Mesenchymal stem cell (in vitro differentiated cells and primary cell): ENCODE measurements at regions not wholly inside any gene's neighbourhood (a gene's known extent, or its start where the extent isn't known, plus 50 kb on each side); places are given as distances from the start of the nearest gene placed in this dataset.

Experiments used
- DNase-seq: peaks from one replicate; pipeline ENCODE4 v3.0.0-alpha.2; 2013
- H2AFZ ChIP-seq: one replicate; pipeline ENCODE4 v1.6.1; 2013; ENCODE audit warnings: low read depth, mild to moderate bottlenecking, control low read depth, inconsistent platforms, low read length, moderate library complexity
- H2AK5ac ChIP-seq: 2 replicates; pipeline ENCODE4 v1.6.1; 2013; ENCODE audit warnings: low read length, moderate library complexity, mild to moderate bottlenecking, inconsistent platforms; ENCODE audit not compliant: severe bottlenecking
- H2BK120ac ChIP-seq: one replicate; pipeline ENCODE4 v1.6.1; 2013; ENCODE audit warnings: low read depth, mild to moderate bottlenecking, inconsistent platforms, low read length, moderate library complexity
- H2BK12ac ChIP-seq, 2 experiments: one replicate each; pipeline ENCODE4 v1.6.1; 2013; ENCODE audit warnings: inconsistent platforms in 2 of 2, low read length in 2 of 2, mild to moderate bottlenecking in 2 of 2, moderate library complexity in 2 of 2, control low read depth in 1 of 2
- H2BK15ac ChIP-seq: one replicate; pipeline ENCODE4 v1.6.1; 2013; ENCODE audit warnings: mild to moderate bottlenecking, low read depth, inconsistent platforms; ENCODE audit not compliant: poor library complexity, severe bottlenecking
- H2BK5ac ChIP-seq: 2 replicates; pipeline ENCODE4 v1.6.1; 2013; ENCODE audit warnings: low read depth, mild to moderate bottlenecking, low read length, control low read depth, inconsistent platforms; ENCODE audit not compliant: poor library complexity, severe bottlenecking
- H3K14ac ChIP-seq, 2 experiments: one replicate each; pipeline ENCODE4 v1.6.1; 2013; ENCODE audit warnings: inconsistent platforms in 2 of 2, low read length in 2 of 2, control low read depth in 1 of 2, mild to moderate bottlenecking in 1 of 2, moderate library complexity in 1 of 2
- H3K18ac ChIP-seq, 2 experiments: one replicate each; pipeline ENCODE4 v1.6.1; 2013; ENCODE audit warnings: inconsistent platforms in 2 of 2, low read length in 2 of 2, control low read depth in 1 of 2, low read depth in 1 of 2, mild to moderate bottlenecking in 1 of 2
- H3K23ac ChIP-seq, 2 experiments: one replicate each; pipeline ENCODE4 v1.6.1; 2013; ENCODE audit warnings: inconsistent platforms in 2 of 2, low read length in 2 of 2, mild to moderate bottlenecking in 2 of 2, moderate library complexity in 2 of 2, control low read depth in 1 of 2
- H3K27ac ChIP-seq: 2 replicates; pipeline ENCODE4 v1.5.1; 2013; ENCODE audit warnings: mild to moderate bottlenecking, moderate library complexity, low read length, control low read depth, inconsistent platforms; ENCODE audit not compliant: poor library complexity, severe bottlenecking
- H3K27me3 ChIP-seq, 2 experiments: 2 replicates each; pipeline versions ENCODE4 v1.6.1 to v1.7.0; 2013; ENCODE audit warnings: low read length in 2 of 2, mild to moderate bottlenecking in 2 of 2, moderate library complexity in 2 of 2, control low read depth in 1 of 2, inconsistent platforms in 1 of 2; ENCODE audit not compliant: control insufficient read depth in 1 of 2, insufficient read depth in 1 of 2
- H3K36me3 ChIP-seq, 2 experiments: 2 replicates each; pipeline versions ENCODE4 v1.6.1 to v1.7.0; 2013; ENCODE audit warnings: low read length in 2 of 2, control low read depth in 1 of 2, inconsistent platforms in 1 of 2, low read depth in 1 of 2, mild to moderate bottlenecking in 1 of 2; ENCODE audit not compliant: insufficient read depth in 2 of 2, control insufficient read depth in 1 of 2
- H3K4ac ChIP-seq, 2 experiments: one replicate each; pipeline ENCODE4 v1.6.1; 2013; ENCODE audit warnings: inconsistent platforms in 2 of 2, low read length in 2 of 2, mild to moderate bottlenecking in 2 of 2, moderate library complexity in 2 of 2, control low read depth in 1 of 2, low read depth in 1 of 2
- H3K4me1 ChIP-seq: 2 replicates; pipeline ENCODE4 v1.6.1; 2013; ENCODE audit warnings: low read depth, low read length, control low read depth; ENCODE audit not compliant: control insufficient read depth, insufficient read depth
- H3K4me2 ChIP-seq: 2 replicates; pipeline ENCODE4 v1.6.1; 2013; ENCODE audit warnings: low read length, mild to moderate bottlenecking, inconsistent platforms; ENCODE audit not compliant: poor library complexity, severe bottlenecking
- H3K4me3 ChIP-seq, 2 experiments: 2 replicates each; pipeline versions ENCODE4 v1.5.1 to v1.7.0; 2013; ENCODE audit warnings: low read length in 2 of 2, mild to moderate bottlenecking in 2 of 2, control low read depth in 1 of 2, low read depth in 1 of 2; ENCODE audit not compliant: insufficient read depth in 1 of 2
- H3K79me1 ChIP-seq: replicated peaks from 2 replicates; pipeline ENCODE4 v1.6.1; 2013; ENCODE audit warnings: mild to moderate bottlenecking, control low read depth, low read length, inconsistent platforms; ENCODE audit not compliant: poor library complexity, severe bottlenecking
- H3K9ac ChIP-seq: 2 replicates; pipeline ENCODE4 v1.7.0; 2013; ENCODE audit warnings: mild to moderate bottlenecking, low read length, moderate library complexity
- H3K9me3 ChIP-seq: 2 replicates; pipeline ENCODE4 v1.7.0; 2013; ENCODE audit warnings: mild to moderate bottlenecking, low read length; ENCODE audit not compliant: control insufficient read depth
- H4K8ac ChIP-seq: one replicate; pipeline ENCODE4 v1.6.1; 2013; ENCODE audit warnings: inconsistent platforms, mild to moderate bottlenecking, low read length, moderate library complexity
- H4K91ac ChIP-seq: one replicate; pipeline ENCODE4 v1.6.1; 2013; ENCODE audit warnings: mild to moderate bottlenecking, low read length, inconsistent platforms
- WGBS: methylation state at CpG from one replicate; pipeline ENCODE4 v1.1.7; 2013; ENCODE audit warnings: mixed read lengths; 5-methylcytosine and 5-hydroxymethylcytosine counted together

DNA sequence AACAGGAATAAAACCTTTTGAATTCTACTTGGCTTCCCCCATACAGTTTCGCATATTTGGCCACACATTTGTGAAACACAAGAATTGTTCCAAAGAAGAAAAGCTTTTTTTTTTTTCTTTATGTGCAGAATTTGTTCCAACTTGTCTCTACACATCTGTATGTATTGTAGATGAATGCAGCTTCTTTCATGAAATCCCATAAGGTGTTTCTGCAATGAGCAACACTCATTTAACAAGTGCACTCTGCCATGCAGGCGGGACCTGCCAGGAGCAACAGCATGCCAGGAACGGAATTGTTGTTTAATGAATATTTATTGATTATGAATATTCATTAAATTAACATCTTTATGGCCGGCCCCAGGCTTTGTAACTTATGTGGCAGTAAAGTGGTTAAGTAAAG, 1075.0 kb downstream of the TTLL7 start:
- no peak overlapping the region for H3K18ac ChIP-seq
- H3K9ac ChIP-seq: no peak overlapping the region
- DNase-seq: no peak
- H2AK5ac ChIP-seq: no peak overlapping the region
- H3K4me1 ChIP-seq: no peaks in the 10 kb centered on the region
- H2BK15ac ChIP-seq: no peak overlapping the region
- H3K4me2 ChIP-seq: no peak overlapping the region
- no peak overlapping the region for H3K23ac ChIP-seq
- H2AFZ ChIP-seq: no peak overlapping the region
- no peak overlapping the region for H2BK12ac ChIP-seq
- H3K4ac ChIP-seq: no peak overlapping the region
- H3K27me3 ChIP-seq: no peaks in the 10 kb centered on the region
- H3K4me3 ChIP-seq: no peak overlapping the region
- H3K79me1 ChIP-seq: no peaks in the 10 kb centered on the region
- no peak overlapping the region for H2BK5ac ChIP-seq
- 100% methylated on average over 1 of the region's 4 CpGs for WGBS
- H3K27ac ChIP-seq: no peak overlapping the region
- H4K8ac ChIP-seq: no peak overlapping the region
- no peak overlapping the region for H3K14ac ChIP-seq
- H2BK120ac ChIP-seq: no peak overlapping the region
- H3K9me3 ChIP-seq: no peaks in the 10 kb centered on the region
- no peaks in the 10 kb centered on the region for H3K36me3 ChIP-seq
- no peak overlapping the region for H4K91ac ChIP-seq

GRCh38 chr1:82921759-82922158, 1077.2 kb downstream of the TTLL7 start:
- Histone ChIP-seq H2BK15ac (no peak overlapping the region), H3K4me3 (no peak overlapping the region), H3K14ac (no peak overlapping the region), H3K9me3 (no peaks in the 10 kb centered on the region), H2BK5ac (no peak overlapping the region), H3K4ac (no peak overlapping the region), H2AFZ (no peak overlapping the region), H3K4me2 (no peak overlapping the region), H3K4me1 (no peaks in the 10 kb centered on the region), H3K36me3 (no peaks in the 10 kb centered on the region), H2AK5ac (no peak overlapping the region), H3K27ac (no peak overlapping the region), H3K23ac (no peak overlapping the region), H3K9ac (no peak overlapping the region), H2BK120ac (no peak overlapping the region), H4K91ac (no peak overlapping the region), H3K79me1 (no peaks in the 10 kb centered on the region), H3K27me3 (no peaks in the 10 kb centered on the region), H2BK12ac (no peak overlapping the region), H3K18ac (no peak overlapping the region), H4K8ac (no peak overlapping the region)
- no peak for DNase-seq
- WGBS: 100% methylated on average over 2 of the region's 4 CpGs

DNA sequence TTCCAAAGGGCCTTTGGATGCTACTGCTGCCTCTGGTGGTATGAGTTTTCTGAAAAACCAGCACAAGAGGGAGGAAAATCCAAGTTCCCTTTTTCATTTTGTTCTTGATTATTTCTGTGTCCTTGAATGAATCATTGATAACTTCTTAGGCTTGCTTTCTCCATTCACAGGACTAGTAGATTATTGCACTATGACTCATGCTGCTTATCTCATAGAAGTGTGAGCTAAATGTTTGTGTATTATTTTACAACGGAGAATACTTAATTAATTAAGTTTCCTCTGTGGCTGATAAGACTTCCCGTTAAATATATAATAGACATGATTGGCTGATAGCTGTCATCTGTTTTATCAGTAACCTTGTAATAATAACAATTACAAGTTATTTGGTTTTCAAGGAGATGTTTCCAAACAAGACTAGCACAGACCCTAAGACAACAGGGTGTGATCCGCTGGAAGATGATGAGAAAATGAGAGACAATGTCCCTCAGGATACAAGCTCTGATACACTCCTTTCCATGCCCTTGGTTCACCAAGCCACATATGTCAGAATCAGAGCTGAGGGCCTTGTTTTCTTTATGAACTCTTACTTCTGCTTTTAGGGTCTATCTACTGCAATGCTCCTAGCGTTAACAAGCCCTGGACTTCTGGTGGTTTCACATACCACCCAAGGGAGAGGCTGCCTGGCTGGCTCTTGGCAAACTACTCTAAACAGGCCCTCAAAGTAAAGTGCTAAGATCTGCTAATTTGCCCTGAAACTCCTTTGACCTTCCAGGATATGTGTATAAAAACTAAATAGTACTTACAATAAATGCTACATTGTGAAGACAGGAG, 1078.3 kb downstream of the TTLL7 start:
- no peak overlapping the region for H3K27ac ChIP-seq
- H2BK15ac ChIP-seq: no peak overlapping the region
- no peak overlapping the region for H3K4me3 ChIP-seq
- H2BK12ac ChIP-seq: peak overlapping the region; percentile 32 to 77
- DNase-seq: peak; percentile 64
- H2BK5ac ChIP-seq: no peak overlapping the region
- H3K23ac ChIP-seq: no peak overlapping the region
- peak overlapping the region; percentile 67 for H4K8ac ChIP-seq
- no peak overlapping the region for H2AK5ac ChIP-seq
- no peak overlapping the region for H3K9ac ChIP-seq
- H3K9me3 ChIP-seq: no peaks in the 10 kb centered on the region
- H3K4me2 ChIP-seq: no peak overlapping the region
- peak overlapping the region; percentile 24 to 66 for H3K18ac ChIP-seq
- no peak overlapping the region for H2AFZ ChIP-seq
- no peak overlapping the region for H4K91ac ChIP-seq
- WGBS: 77% methylated on average over 2 of the region's 4 CpGs
- H3K4ac ChIP-seq: peak overlapping the region in 1 of 2 experiments; percentile 61
- no peak overlapping the region for H2BK120ac ChIP-seq
- no peaks in the 10 kb centered on the region for H3K27me3 ChIP-seq
- no peaks in the 10 kb centered on the region for H3K36me3 ChIP-seq
- no peaks in the 10 kb centered on the region for H3K4me1 ChIP-seq
- no peaks in the 10 kb centered on the region for H3K79me1 ChIP-seq
- no peak overlapping the region for H3K14ac ChIP-seq

- no peak overlapping the region for H4K91ac ChIP-seq
- DNase-seq: peak; percentile 49
- no peak overlapping the region for H3K27ac ChIP-seq
- H2BK5ac ChIP-seq: no peak overlapping the region
- H3K18ac ChIP-seq: no peak overlapping the region
- H3K23ac ChIP-seq: no peak overlapping the region
- H4K8ac ChIP-seq: no peak overlapping the region
- H3K79me1 ChIP-seq: no peaks in the 10 kb centered on the region
- no peak overlapping the region for H2AFZ ChIP-seq
- no peaks in the 10 kb centered on the region for H3K4me1 ChIP-seq
- H2BK120ac ChIP-seq: no peak overlapping the region
- H3K4ac ChIP-seq: no peak overlapping the region
- no peak overlapping the region for H2AK5ac ChIP-seq
- H3K36me3 ChIP-seq: no peaks in the 10 kb centered on the region
- H2BK12ac ChIP-seq: no peak overlapping the region
- H3K14ac ChIP-seq: no peak overlapping the region
- H3K9me3 ChIP-seq: no peaks in the 10 kb centered on the region
- no peak overlapping the region for H2BK15ac ChIP-seq
- no peak overlapping the region for H3K9ac ChIP-seq
- no peaks in the 10 kb centered on the region for H3K27me3 ChIP-seq
- H3K4me2 ChIP-seq: no peak overlapping the region
- no peak overlapping the region for H3K4me3 ChIP-seq
Observed at GRCh38 chr1:82919837-82920236, 1079.1 kb downstream of the TTLL7 start.
